Epithelial cell of esophagus (primary cell): ENCODE measurements at regions not wholly inside any gene's neighbourhood (a gene's known extent, or its start where the extent isn't known, plus 50 kb on each side); places are given as distances from the start of the nearest gene placed in this dataset.

Experiments used
- DNase-seq: peaks from one replicate; pipeline ENCODE4 v3.0.0; 2010; ENCODE audit warnings: low read depth
- H3K4me3 ChIP-seq: 2 replicates; pipeline ENCODE4 v1.5.1; 2011; ENCODE audit warnings: mild to moderate bottlenecking, low read length, control low read depth
- CTCF ChIP-seq: IDR thresholded peaks from 2 replicates; pipeline ENCODE4 v1.5.1; 2011; ENCODE audit warnings: low read depth, mild to moderate bottlenecking, low read length, control low read depth, inconsistent platforms; ENCODE audit not compliant: insufficient read depth; ENCODE audit errors: missing control alignments

GRCh38 chrX:33726281-33727160 is 405.6 kb downstream of the FAM47A start:
- DNase-seq = no peak
- H3K4me3 ChIP-seq = no peak overlapping the region
- TF ChIP-seq CTCF = no peak

GRCh38 chrX:33725535-33726210 is 406.4 kb downstream of the FAM47A start:
- peak overlapping the region; percentile 41 for H3K4me3 ChIP-seq
- no peak for TF ChIP-seq CTCF
- DNase-seq = peak; percentile 54

GRCh38 chrX:33721927-33722326 is 410.2 kb downstream of the FAM47A start:
- no peak for TF ChIP-seq CTCF
- no peak overlapping the region for H3K4me3 ChIP-seq
- DNase-seq = no peak

- H3K4me3 ChIP-seq = no peak overlapping the region
- TF ChIP-seq CTCF = no peak
- no peak for DNase-seq
Measured at GRCh38 chrX:33686105-33686504, 446.0 kb downstream of the FAM47A start.
